ENCODE measurements at regions not wholly inside any gene's neighbourhood (a gene's known extent, or its start where the extent isn't known, plus 50 kb on each side); places are given as distances from the start of the nearest gene placed in this dataset.

GRCh38 chr6:54710456-54710855 lies 136.1 kb upstream of the FAM83B start:
- no peak overlapping the region for H3K9ac ChIP-seq (ENCODE audit: low read length)
- H3K79me2 ChIP-seq (ENCODE audit: low read length), result no peaks in the 10 kb centered on the region
- H3K27ac ChIP-seq (ENCODE audit: low read length), result no peak overlapping the region
- no peaks in the 10 kb centered on the region for H3K9me2 ChIP-seq (replicated peaks; ENCODE audit: insufficient read depth, low read length)
- H3K4me1 ChIP-seq (ENCODE audit: low read length), result no peaks in the 10 kb centered on the region
- no peaks in the 10 kb centered on the region for H3K27me3 ChIP-seq (ENCODE audit: low read length)
- H3K9me3 ChIP-seq (ENCODE audit: low read length), result no peaks in the 10 kb centered on the region
- no peaks in the 10 kb centered on the region for H4K20me1 ChIP-seq (ENCODE audit: insufficient read depth, low read depth, low read length)
- H3K36me3 ChIP-seq (ENCODE audit: insufficient read depth, low read length), result no peaks in the 10 kb centered on the region
- no peak for DNase-seq
- no peak overlapping the region for H2AFZ ChIP-seq (ENCODE audit: low read length)
- no peak overlapping the region for H3K4me3 ChIP-seq (ENCODE audit: low read length)
- no peak overlapping the region for H3K4me2 ChIP-seq (ENCODE audit: low read depth, low read length, poor library complexity, severe bottlenecking)

- no peak overlapping the region for H2AFZ ChIP-seq (ENCODE audit: low read length)
- H3K9ac ChIP-seq (ENCODE audit: low read length), result no peak overlapping the region
- no peaks in the 10 kb centered on the region for H3K79me2 ChIP-seq (ENCODE audit: low read length)
- no peak overlapping the region for H3K4me2 ChIP-seq (ENCODE audit: low read depth, low read length, poor library complexity, severe bottlenecking)
- no peaks in the 10 kb centered on the region for H3K9me2 ChIP-seq (replicated peaks; ENCODE audit: insufficient read depth, low read length)
- H3K4me1 ChIP-seq (ENCODE audit: low read length), result no peaks in the 10 kb centered on the region
- no peaks in the 10 kb centered on the region for H3K9me3 ChIP-seq (ENCODE audit: low read length)
- H3K36me3 ChIP-seq (ENCODE audit: insufficient read depth, low read length), result no peaks in the 10 kb centered on the region
- no peaks in the 10 kb centered on the region for H3K27me3 ChIP-seq (ENCODE audit: low read length)
- H4K20me1 ChIP-seq (ENCODE audit: insufficient read depth, low read depth, low read length), result no peaks in the 10 kb centered on the region
- H3K4me3 ChIP-seq (ENCODE audit: low read length), result no peak overlapping the region
- no peak overlapping the region for H3K27ac ChIP-seq (ENCODE audit: low read length)
- no peak for DNase-seq
Measured at GRCh38 chr6:54716010-54716409, 130.6 kb upstream of the FAM83B start.

GRCh38 chr6:54716877-54717276 lies 129.7 kb upstream of the FAM83B start:
- H3K4me3 ChIP-seq (ENCODE audit: low read length), result no peak overlapping the region
- H3K79me2 ChIP-seq (ENCODE audit: low read length), result no peaks in the 10 kb centered on the region
- DNase-seq, result no peak
- no peaks in the 10 kb centered on the region for H3K4me1 ChIP-seq (ENCODE audit: low read length)
- H3K27ac ChIP-seq (ENCODE audit: low read length), result no peak overlapping the region
- no peaks in the 10 kb centered on the region for H3K36me3 ChIP-seq (ENCODE audit: insufficient read depth, low read length)
- no peak overlapping the region for H3K9ac ChIP-seq (ENCODE audit: low read length)
- H3K9me3 ChIP-seq (ENCODE audit: low read length), result no peaks in the 10 kb centered on the region
- H2AFZ ChIP-seq (ENCODE audit: low read length), result no peak overlapping the region
- H3K4me2 ChIP-seq (ENCODE audit: low read depth, low read length, poor library complexity, severe bottlenecking), result no peak overlapping the region
- no peaks in the 10 kb centered on the region for H3K27me3 ChIP-seq (ENCODE audit: low read length)
- no peaks in the 10 kb centered on the region for H3K9me2 ChIP-seq (replicated peaks; ENCODE audit: insufficient read depth, low read length)
- no peaks in the 10 kb centered on the region for H4K20me1 ChIP-seq (ENCODE audit: insufficient read depth, low read depth, low read length)

- Histone ChIP-seq H2AFZ (ENCODE audit: low read length) (no peak overlapping the region), H3K4me1 (ENCODE audit: low read length) (no peaks in the 10 kb centered on the region), H3K79me2 (ENCODE audit: low read length) (no peaks in the 10 kb centered on the region), H3K9me2 (replicated peaks; ENCODE audit: insufficient read depth, low read length) (no peaks in the 10 kb centered on the region), H3K9me3 (ENCODE audit: low read length) (no peaks in the 10 kb centered on the region), H3K4me2 (ENCODE audit: low read depth, low read length, poor library complexity, severe bottlenecking) (no peak overlapping the region), H3K27ac (ENCODE audit: low read length) (no peak overlapping the region), H4K20me1 (ENCODE audit: insufficient read depth, low read depth, low read length) (no peaks in the 10 kb centered on the region), H3K36me3 (ENCODE audit: insufficient read depth, low read length) (no peaks in the 10 kb centered on the region), H3K9ac (ENCODE audit: low read length) (no peak overlapping the region), H3K27me3 (ENCODE audit: low read length) (no peaks in the 10 kb centered on the region), H3K4me3 (ENCODE audit: low read length) (no peak overlapping the region)
- DNase-seq, result peak; percentile 86
Measured at GRCh38 chr6:54717849-54718455, 128.6 kb upstream of the FAM83B start.

- no peaks in the 10 kb centered on the region for H4K20me1 ChIP-seq (ENCODE audit: insufficient read depth, low read depth, low read length)
- H3K79me2 ChIP-seq (ENCODE audit: low read length), result no peaks in the 10 kb centered on the region
- no peak overlapping the region for H3K9ac ChIP-seq (ENCODE audit: low read length)
- no peaks in the 10 kb centered on the region for H3K9me2 ChIP-seq (replicated peaks; ENCODE audit: insufficient read depth, low read length)
- H3K4me1 ChIP-seq (ENCODE audit: low read length), result no peaks in the 10 kb centered on the region
- H3K4me3 ChIP-seq (ENCODE audit: low read length), result no peak overlapping the region
- no peaks in the 10 kb centered on the region for H3K36me3 ChIP-seq (ENCODE audit: insufficient read depth, low read length)
- no peak overlapping the region for H2AFZ ChIP-seq (ENCODE audit: low read length)
- no peak overlapping the region for H3K27ac ChIP-seq (ENCODE audit: low read length)
- no peak overlapping the region for H3K4me2 ChIP-seq (ENCODE audit: low read depth, low read length, poor library complexity, severe bottlenecking)
- no peaks in the 10 kb centered on the region for H3K9me3 ChIP-seq (ENCODE audit: low read length)
- no peaks in the 10 kb centered on the region for H3K27me3 ChIP-seq (ENCODE audit: low read length)
- DNase-seq, result no peak
Measured at GRCh38 chr6:54718541-54719023, 128.0 kb upstream of the FAM83B start.

GRCh38 chr6:54719131-54719530 lies 127.4 kb upstream of the FAM83B start:
- no peaks in the 10 kb centered on the region for H3K79me2 ChIP-seq (ENCODE audit: low read length)
- no peaks in the 10 kb centered on the region for H3K4me1 ChIP-seq (ENCODE audit: low read length)
- H3K27ac ChIP-seq (ENCODE audit: low read length), result no peak overlapping the region
- H3K4me2 ChIP-seq (ENCODE audit: low read depth, low read length, poor library complexity, severe bottlenecking), result no peak overlapping the region
- H3K9me3 ChIP-seq (ENCODE audit: low read length), result no peaks in the 10 kb centered on the region
- no peaks in the 10 kb centered on the region for H3K36me3 ChIP-seq (ENCODE audit: insufficient read depth, low read length)
- no peak for DNase-seq
- no peaks in the 10 kb centered on the region for H3K27me3 ChIP-seq (ENCODE audit: low read length)
- H4K20me1 ChIP-seq (ENCODE audit: insufficient read depth, low read depth, low read length), result no peaks in the 10 kb centered on the region
- H3K9me2 ChIP-seq (replicated peaks; ENCODE audit: insufficient read depth, low read length), result no peaks in the 10 kb centered on the region
- no peak overlapping the region for H3K4me3 ChIP-seq (ENCODE audit: low read length)
- H2AFZ ChIP-seq (ENCODE audit: low read length), result no peak overlapping the region
- H3K9ac ChIP-seq (ENCODE audit: low read length), result no peak overlapping the region

GRCh38 chr6:54719633-54720032 lies 126.9 kb upstream of the FAM83B start:
- Histone ChIP-seq H3K4me1 (ENCODE audit: low read length) (no peaks in the 10 kb centered on the region), H3K4me2 (ENCODE audit: low read depth, low read length, poor library complexity, severe bottlenecking) (no peak overlapping the region), H3K9me3 (ENCODE audit: low read length) (no peaks in the 10 kb centered on the region), H3K9ac (ENCODE audit: low read length) (no peak overlapping the region), H4K20me1 (ENCODE audit: insufficient read depth, low read depth, low read length) (no peaks in the 10 kb centered on the region), H3K4me3 (ENCODE audit: low read length) (no peak overlapping the region), H3K9me2 (replicated peaks; ENCODE audit: insufficient read depth, low read length) (no peaks in the 10 kb centered on the region), H3K36me3 (ENCODE audit: insufficient read depth, low read length) (no peaks in the 10 kb centered on the region), H3K27ac (ENCODE audit: low read length) (no peak overlapping the region), H3K79me2 (ENCODE audit: low read length) (no peaks in the 10 kb centered on the region), H2AFZ (ENCODE audit: low read length) (no peak overlapping the region), H3K27me3 (ENCODE audit: low read length) (no peaks in the 10 kb centered on the region)
- DNase-seq, result no peak

- Histone ChIP-seq H3K9ac (ENCODE audit: low read length) (no peak overlapping the region), H3K79me2 (ENCODE audit: low read length) (no peaks in the 10 kb centered on the region), H3K4me3 (ENCODE audit: low read length) (no peak overlapping the region), H3K9me3 (ENCODE audit: low read length) (no peaks in the 10 kb centered on the region; the same call in 1 of the 2 replicates), H3K4me1 (ENCODE audit: low read length) (no peaks in the 10 kb centered on the region), H4K20me1 (ENCODE audit: insufficient read depth, low read depth, low read length) (no peaks in the 10 kb centered on the region), H3K4me2 (ENCODE audit: low read depth, low read length, poor library complexity, severe bottlenecking) (no peak overlapping the region), H2AFZ (ENCODE audit: low read length) (no peak overlapping the region), H3K9me2 (replicated peaks; ENCODE audit: insufficient read depth, low read length) (no peaks in the 10 kb centered on the region), H3K36me3 (ENCODE audit: insufficient read depth, low read length) (no peaks in the 10 kb centered on the region), H3K27ac (ENCODE audit: low read length) (no peak overlapping the region), H3K27me3 (ENCODE audit: low read length) (no peaks in the 10 kb centered on the region)
- no peak for DNase-seq
Measured at GRCh38 chr6:54722328-54722727, 124.2 kb upstream of the FAM83B start.

Data from Karpas-422 (cell line).